ENCODE measurements at regions not wholly inside any gene's neighbourhood (a gene's known extent, or its start where the extent isn't known, plus 50 kb on each side); places are given as distances from the start of the nearest gene placed in this dataset.

GRCh38 chr9:633461-633860, 208.0 kb upstream of the DMRT1 start:
- TF ChIP-seq EZH2 (IDR thresholded peaks at IDR 0.05) (no peak), EZH2phosphoT487 (IDR thresholded peaks at IDR 0.05) (no peak), CTCF (IDR thresholded peaks at IDR 0.05) (no peak)
- no peak overlapping the region for H3K4me3 Mint-ChIP-seq
- Histone ChIP-seq H3K9ac (no peak overlapping the region), H3K36me3 (no peaks in the 10 kb centered on the region), H3K27ac (no peak overlapping the region), H3K9me3 (ENCODE audit: low read depth) (no peaks in the 10 kb centered on the region), H3F3A (ENCODE audit: low read depth) (no peaks in the 10 kb centered on the region), H3K79me2 (ENCODE audit: low read depth) (no peaks in the 10 kb centered on the region), H3K4me3 (no peak overlapping the region), H3K4me2 (no peak overlapping the region), H3K4me1 (no peaks in the 10 kb centered on the region), H4K20me1 (ENCODE audit: low read depth) (no peaks in the 10 kb centered on the region), H3K27me3 (no peaks in the 10 kb centered on the region), H2AFZ (replicated peaks) (no peak overlapping the region)
- peaks cover 2% of the 10 kb centered on the region for H3K27me3 Mint-ChIP-seq (ENCODE audit: insufficient read depth, low read depth)
- H3K27ac Mint-ChIP-seq, result no peak overlapping the region
- no peaks in the 10 kb centered on the region for H3K36me3 Mint-ChIP-seq
- H3K9me3 Mint-ChIP-seq, result peaks cover 7% of the 10 kb centered on the region
- DNase-seq (ENCODE audit: low spot score), result no peak
- peaks cover 4% of the 10 kb centered on the region for H3K4me1 Mint-ChIP-seq

- H3K4me3 Mint-ChIP-seq, result no peak overlapping the region
- H2AFZ ChIP-seq (replicated peaks), result no peak overlapping the region
- H3K79me2 ChIP-seq (ENCODE audit: low read depth), result no peaks in the 10 kb centered on the region
- H3K4me1 Mint-ChIP-seq, result peaks cover 6% of the 10 kb centered on the region
- no peak overlapping the region for H3K4me2 ChIP-seq
- H3K4me1 ChIP-seq, result peaks cover 7% of the 10 kb centered on the region
- H3K4me3 ChIP-seq, result no peak overlapping the region
- no peaks in the 10 kb centered on the region for H3F3A ChIP-seq (ENCODE audit: low read depth)
- no peaks in the 10 kb centered on the region for H3K36me3 ChIP-seq
- H3K27ac ChIP-seq, result no peak overlapping the region
- H3K9ac ChIP-seq, result no peak overlapping the region
- TF ChIP-seq EZH2 (IDR thresholded peaks at IDR 0.05) (no peak), CTCF (IDR thresholded peaks at IDR 0.05) (no peak), EZH2phosphoT487 (IDR thresholded peaks at IDR 0.05) (no peak)
- no peaks in the 10 kb centered on the region for H3K36me3 Mint-ChIP-seq
- no peaks in the 10 kb centered on the region for H4K20me1 ChIP-seq (ENCODE audit: low read depth)
- no peak for DNase-seq (ENCODE audit: low spot score)
- H3K9me3 Mint-ChIP-seq, result peaks cover 7% of the 10 kb centered on the region
- H3K27me3 ChIP-seq, result no peaks in the 10 kb centered on the region
- no peaks in the 10 kb centered on the region for H3K9me3 ChIP-seq (ENCODE audit: low read depth)
- H3K27ac Mint-ChIP-seq, result no peak overlapping the region
- H3K27me3 Mint-ChIP-seq (ENCODE audit: insufficient read depth, low read depth), result peaks cover 2% of the 10 kb centered on the region
Measured at GRCh38 chr9:636931-637591, 204.4 kb upstream of the DMRT1 start.

- no peak overlapping the region for H3K4me3 ChIP-seq
- H3K4me2 ChIP-seq, result no peak overlapping the region
- no peak overlapping the region for H3K9ac ChIP-seq
- no peak overlapping the region for H3K27ac Mint-ChIP-seq
- no peaks in the 10 kb centered on the region for H3K9me3 ChIP-seq (ENCODE audit: low read depth)
- no peaks in the 10 kb centered on the region for H3K36me3 ChIP-seq
- no peaks in the 10 kb centered on the region for H3K27me3 ChIP-seq
- no peaks in the 10 kb centered on the region for H3F3A ChIP-seq (ENCODE audit: low read depth)
- H3K4me1 ChIP-seq, result peaks cover 12% of the 10 kb centered on the region
- peaks cover 13% of the 10 kb centered on the region for H3K4me1 Mint-ChIP-seq
- no peak for DNase-seq (ENCODE audit: low spot score)
- no peaks in the 10 kb centered on the region for H3K79me2 ChIP-seq (ENCODE audit: low read depth)
- H2AFZ ChIP-seq (replicated peaks), result no peak overlapping the region
- no peak overlapping the region for H3K27ac ChIP-seq
- no peaks in the 10 kb centered on the region for H4K20me1 ChIP-seq (ENCODE audit: low read depth)
- H3K36me3 Mint-ChIP-seq, result no peaks in the 10 kb centered on the region
- no peak for TF ChIP-seq EZH2 (IDR thresholded peaks at IDR 0.05)
- TF ChIP-seq EZH2phosphoT487 (IDR thresholded peaks at IDR 0.05), result no peak
- no peak for TF ChIP-seq CTCF (IDR thresholded peaks at IDR 0.05)
- H3K27me3 Mint-ChIP-seq (ENCODE audit: insufficient read depth, low read depth), result peaks cover 2% of the 10 kb centered on the region
- H3K9me3 Mint-ChIP-seq, result peaks cover 4% of the 10 kb centered on the region
- H3K4me3 Mint-ChIP-seq, result no peak overlapping the region
Measured at GRCh38 chr9:638152-638551, 203.3 kb upstream of the DMRT1 start.
